NCI-H226 (cell line): ENCODE measurements at regions not wholly inside any gene's neighbourhood (a gene's known extent, or its start where the extent isn't known, plus 50 kb on each side); places are given as distances from the start of the nearest gene placed in this dataset.

Experiments used
- DNase-seq: peaks from one replicate; pipeline ENCODE4 v3.0.0-alpha.2; 2015

DNA sequence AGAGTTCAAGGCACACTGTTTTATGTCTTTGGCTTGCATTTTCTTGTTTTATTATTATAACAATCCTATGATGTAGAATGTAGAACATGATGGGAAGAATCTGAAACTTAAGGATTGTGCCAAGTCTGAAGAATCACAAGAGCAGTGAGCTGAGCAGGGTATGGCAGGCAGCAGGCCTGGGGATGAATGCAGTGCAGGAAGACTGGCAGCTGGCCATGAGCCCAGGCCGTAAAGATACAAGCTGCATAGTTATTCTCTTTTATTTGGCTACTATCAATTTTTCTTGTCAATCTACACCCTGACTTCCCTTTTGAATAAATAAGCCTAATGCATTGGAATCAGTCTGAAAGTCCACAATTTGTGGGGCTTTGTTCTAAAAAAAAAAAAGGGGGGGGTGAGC is 89.6 kb upstream of the ARPP21 start:
- no peak for DNase-seq

DNA sequence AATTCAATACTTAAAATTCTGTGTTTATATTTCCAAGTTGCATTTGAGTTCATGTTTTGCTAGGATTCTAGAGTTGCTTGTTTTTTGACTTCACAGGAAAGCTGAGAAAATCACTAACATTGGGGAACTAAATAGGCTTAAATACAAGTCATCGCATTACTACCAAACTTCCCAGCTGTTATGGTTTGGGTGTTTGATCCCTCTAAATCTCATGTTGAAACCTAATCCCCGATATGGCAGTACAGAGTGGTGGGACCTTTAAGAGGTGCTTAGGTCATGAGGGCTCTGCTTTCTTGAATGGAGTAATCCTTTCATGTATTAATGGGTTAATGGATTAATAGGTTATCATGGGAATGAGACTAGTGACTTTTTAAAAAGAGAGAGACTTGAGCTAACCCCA is 77.2 kb upstream of the ARPP21 start:
- DNase-seq, result no peak

DNA sequence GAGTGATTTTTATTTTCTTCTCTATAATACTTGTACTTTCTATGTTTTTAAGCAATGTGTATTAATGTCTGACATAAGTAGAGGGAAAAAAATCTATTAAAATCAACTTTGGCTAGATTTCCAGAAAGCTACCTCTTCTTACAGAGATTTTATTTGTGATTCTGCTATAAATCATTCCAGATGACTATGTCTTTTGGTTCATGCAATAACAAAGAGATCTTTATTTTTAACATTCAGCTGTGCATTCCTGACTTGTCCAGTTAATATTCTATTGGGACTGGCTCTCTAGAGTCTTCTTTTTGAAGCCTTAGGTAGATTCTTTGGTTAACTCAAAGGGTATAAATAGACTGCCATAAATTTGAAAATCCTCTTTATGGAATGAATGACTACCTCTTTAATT is 74.3 kb upstream of the ARPP21 start:
- DNase-seq, result no peak
